Stimulated activated naive CD8-positive, alpha-beta T cell treated with anti-CD3 and anti-CD28 coated beads, Interleukin-15, amount 100 ng/mL, for 72 hours (primary cell): ENCODE measurements at regions not wholly inside any gene's neighbourhood (a gene's known extent, or its start where the extent isn't known, plus 50 kb on each side); places are given as distances from the start of the nearest gene placed in this dataset.
"Not testable (repeated sequence)": the region's sequence is repeated elsewhere in the genome, so short reads cannot be mapped to it uniquely, and the experiment has no call there.

Source experiments
- ATAC-seq: fragments of 150-1000 bp; cut with Tn5 transposase; 2 replicates; pipeline ENCODE4 v1.10.0; 2021; ENCODE audit warnings: mild to moderate bottlenecking, moderate library complexity
- DNase-seq, 2 donors: peaks; one replicate each; pipeline ENCODE4 v3.0.0; 2021 to 2022
- H3K27ac Mint-ChIP-seq, 2 donors: one replicate each; pipeline ENCODE4 v1.8.0; 2022; ENCODE audit warnings: mild to moderate bottlenecking in 2 of 2, mixed read lengths in 2 of 2, moderate library complexity in 2 of 2
- H3K27me3 Mint-ChIP-seq: one replicate; pipeline ENCODE4 v1.8.0; 2022; ENCODE audit warnings: mixed read lengths
- H3K4me1 Mint-ChIP-seq: one replicate; pipeline ENCODE4 v1.8.0; 2022; ENCODE audit warnings: mild to moderate bottlenecking, mixed read lengths
- H3K4me3 Mint-ChIP-seq, 2 donors: one replicate each; pipeline ENCODE4 v1.8.0; 2022; ENCODE audit warnings: mild to moderate bottlenecking in 2 of 2, mixed read lengths in 2 of 2, moderate library complexity in 1 of 2
- H3K9me3 Mint-ChIP-seq, 2 donors: one replicate each; pipeline ENCODE4 v1.8.0; 2022; ENCODE audit warnings: mixed read lengths in 2 of 2

GRCh38 chr13:21909331-21909730 lies 238.5 kb downstream of the FGF9 start:
- Mint-ChIP-seq H3K4me1 (no peaks in the 10 kb centered on the region), H3K27me3 (no peaks in the 10 kb centered on the region), H3K4me3 (no peak overlapping the region), H3K27ac (no peak overlapping the region), H3K9me3 (no peaks in the 10 kb centered on the region)
- ATAC-seq (no peak), DNase-seq (no peak)

GRCh38 chr13:21910546-21910945 lies 239.7 kb downstream of the FGF9 start:
- H3K27ac Mint-ChIP-seq = no peak overlapping the region
- no peak overlapping the region for H3K4me3 Mint-ChIP-seq
- DNase-seq (no peak), ATAC-seq (no peak)
- no peaks in the 10 kb centered on the region for H3K9me3 Mint-ChIP-seq
- H3K4me1 Mint-ChIP-seq = no peaks in the 10 kb centered on the region
- no peaks in the 10 kb centered on the region for H3K27me3 Mint-ChIP-seq

GRCh38 chr13:21911646-21912298 lies 240.9 kb downstream of the FGF9 start:
- no peaks in the 10 kb centered on the region for H3K9me3 Mint-ChIP-seq
- no peaks in the 10 kb centered on the region for H3K4me1 Mint-ChIP-seq
- H3K27ac Mint-ChIP-seq = peak overlapping the region in 1 of 2 donors; percentile 1
- no peaks in the 10 kb centered on the region for H3K27me3 Mint-ChIP-seq
- DNase-seq (no peak), ATAC-seq (no peak)
- H3K4me3 Mint-ChIP-seq = no peak overlapping the region

- H3K27ac Mint-ChIP-seq = no peak overlapping the region
- H3K9me3 Mint-ChIP-seq = no peaks in the 10 kb centered on the region
- no peaks in the 10 kb centered on the region for H3K4me1 Mint-ChIP-seq
- no peak overlapping the region for H3K4me3 Mint-ChIP-seq
- ATAC-seq (no peak), DNase-seq (peak in 1 of 2 donors; percentile 14)
- H3K27me3 Mint-ChIP-seq = no peaks in the 10 kb centered on the region
Measured at GRCh38 chr13:21913010-21913409, 242.1 kb downstream of the FGF9 start.

GRCh38 chr13:21917086-21918015 lies 246.5 kb downstream of the FGF9 start:
- ATAC-seq (no peak), DNase-seq (no peak)
- Mint-ChIP-seq H3K4me3 (no peak overlapping the region), H3K27ac (no peak overlapping the region), H3K9me3 (no peaks in the 10 kb centered on the region), H3K4me1 (no peaks in the 10 kb centered on the region), H3K27me3 (no peaks in the 10 kb centered on the region)

GRCh38 chr13:21920802-21921201 lies 249.9 kb downstream of the FGF9 start:
- H3K27ac Mint-ChIP-seq, H3K9me3 Mint-ChIP-seq, H3K4me1 Mint-ChIP-seq, ATAC-seq, H3K27me3 Mint-ChIP-seq, H3K4me3 Mint-ChIP-seq, DNase-seq: not testable (repeated sequence)

- H3K27ac Mint-ChIP-seq = no peak overlapping the region
- H3K27me3 Mint-ChIP-seq = no peaks in the 10 kb centered on the region
- no peak for DNase-seq
- no peaks in the 10 kb centered on the region for H3K9me3 Mint-ChIP-seq
- no peak for ATAC-seq
- no peak overlapping the region for H3K4me3 Mint-ChIP-seq
- H3K4me1 Mint-ChIP-seq = no peaks in the 10 kb centered on the region
Measured at GRCh38 chr13:21924958-21925357, 254.1 kb downstream of the FGF9 start.

GRCh38 chr13:21925720-21926119 lies 254.8 kb downstream of the FGF9 start:
- no peak for DNase-seq
- Mint-ChIP-seq H3K9me3 (no peaks in the 10 kb centered on the region), H3K4me1 (peaks cover 5% of the 10 kb centered on the region), H3K4me3 (no peak overlapping the region), H3K27me3 (no peaks in the 10 kb centered on the region), H3K27ac (no peak overlapping the region)
- ATAC-seq = no peak

- no peak overlapping the region for H3K4me3 Mint-ChIP-seq
- ATAC-seq (no peak), DNase-seq (no peak)
Measured at GRCh38 chr13:21929400-21929799, 258.5 kb downstream of the FGF9 start.

GRCh38 chr13:21930536-21930935 lies 259.7 kb downstream of the FGF9 start:
- no peaks in the 10 kb centered on the region for H3K27me3 Mint-ChIP-seq
- no peaks in the 10 kb centered on the region for H3K9me3 Mint-ChIP-seq
- no peak overlapping the region for H3K27ac Mint-ChIP-seq
- H3K4me3 Mint-ChIP-seq = no peak overlapping the region
- DNase-seq (no peak), ATAC-seq (no peak)
- H3K4me1 Mint-ChIP-seq = peaks cover 5% of the 10 kb centered on the region

More at GRCh38 chr13:21929400-21929799, 258.5 kb downstream of the FGF9 start:
- H3K27me3 Mint-ChIP-seq = no peaks in the 10 kb centered on the region
- H3K27ac Mint-ChIP-seq = no peak overlapping the region
- peaks cover 5% of the 10 kb centered on the region for H3K4me1 Mint-ChIP-seq
- H3K9me3 Mint-ChIP-seq = no peaks in the 10 kb centered on the region

GRCh38 chr13:21932578-21932977 lies 261.7 kb downstream of the FGF9 start:
- peaks cover 5% of the 10 kb centered on the region for H3K4me1 Mint-ChIP-seq
- DNase-seq = no peak
- H3K27me3 Mint-ChIP-seq = no peaks in the 10 kb centered on the region
- H3K4me3 Mint-ChIP-seq = no peak overlapping the region
- no peak overlapping the region for H3K27ac Mint-ChIP-seq
- no peaks in the 10 kb centered on the region for H3K9me3 Mint-ChIP-seq
- no peak for ATAC-seq

GRCh38 chr13:21932996-21933395 lies 262.1 kb downstream of the FGF9 start:
- Mint-ChIP-seq H3K4me3 (no peak overlapping the region), H3K27ac (no peak overlapping the region), H3K4me1 (peaks cover 5% of the 10 kb centered on the region), H3K27me3 (no peaks in the 10 kb centered on the region), H3K9me3 (no peaks in the 10 kb centered on the region)
- ATAC-seq = no peak
- no peak for DNase-seq

- Mint-ChIP-seq H3K27ac (no peak overlapping the region), H3K27me3 (no peaks in the 10 kb centered on the region), H3K9me3 (no peaks in the 10 kb centered on the region), H3K4me3 (no peak overlapping the region), H3K4me1 (peaks cover 5% of the 10 kb centered on the region)
- no peak for ATAC-seq
- no peak for DNase-seq
Measured at GRCh38 chr13:21934284-21934683, 263.4 kb downstream of the FGF9 start.

GRCh38 chr13:21936674-21937073 lies 265.8 kb downstream of the FGF9 start:
- Mint-ChIP-seq H3K27ac (no peak overlapping the region), H3K9me3 (no peaks in the 10 kb centered on the region), H3K4me1 (no peaks in the 10 kb centered on the region), H3K27me3 (no peaks in the 10 kb centered on the region), H3K4me3 (no peak overlapping the region)
- ATAC-seq (no peak), DNase-seq (no peak)

GRCh38 chr13:21938168-21938567 lies 267.3 kb downstream of the FGF9 start:
- ATAC-seq (no peak), DNase-seq (no peak)
- no peak overlapping the region for H3K4me3 Mint-ChIP-seq
- no peaks in the 10 kb centered on the region for H3K4me1 Mint-ChIP-seq
- peaks cover 4 to 8% of the 10 kb centered on the region in 2 donors for H3K9me3 Mint-ChIP-seq
- no peak overlapping the region for H3K27ac Mint-ChIP-seq
- no peaks in the 10 kb centered on the region for H3K27me3 Mint-ChIP-seq

- no peaks in the 10 kb centered on the region for H3K4me1 Mint-ChIP-seq
- DNase-seq = no peak
- no peak overlapping the region for H3K27ac Mint-ChIP-seq
- ATAC-seq = no peak
- peaks cover 5 to 13% of the 10 kb centered on the region in 2 donors for H3K9me3 Mint-ChIP-seq
- no peaks in the 10 kb centered on the region for H3K27me3 Mint-ChIP-seq
- H3K4me3 Mint-ChIP-seq = no peak overlapping the region
Measured at GRCh38 chr13:21938636-21939035, 267.8 kb downstream of the FGF9 start.
